HUES64 (cell line): ENCODE measurements at regions not wholly inside any gene's neighbourhood (a gene's known extent, or its start where the extent isn't known, plus 50 kb on each side); places are given as distances from the start of the nearest gene placed in this dataset.

Experiments
- H3K27ac ChIP-seq: 2 replicates; pipeline ENCODE4 v1.7.0; 2013; ENCODE audit warnings: low read depth, low read length, inconsistent platforms
- H3K27me3 ChIP-seq: 2 replicates; pipeline ENCODE4 v1.6.1; 2013; ENCODE audit warnings: mild to moderate bottlenecking, low read length; ENCODE audit not compliant: insufficient read depth
- H3K36me3 ChIP-seq: 2 replicates; pipeline ENCODE4 v1.6.1; 2013; ENCODE audit warnings: mild to moderate bottlenecking, low read length; ENCODE audit not compliant: insufficient read depth
- H3K4me1 ChIP-seq: 2 replicates; pipeline ENCODE4 v1.6.1; 2013; ENCODE audit warnings: mild to moderate bottlenecking, low read length, moderate library complexity; ENCODE audit not compliant: insufficient read depth
- H3K4me3 ChIP-seq: 2 replicates; pipeline ENCODE4 v1.5.1; 2013; ENCODE audit warnings: mild to moderate bottlenecking, low read length, moderate library complexity
- H3K9ac ChIP-seq: 2 replicates; pipeline ENCODE4 v1.6.1; 2013; ENCODE audit warnings: mild to moderate bottlenecking, low read depth, low read length
- H3K9me3 ChIP-seq: 2 replicates; pipeline ENCODE4 v1.6.1; 2013; ENCODE audit warnings: low read depth, low read length; ENCODE audit not compliant: insufficient read depth
- WGBS: fragments of 150-250, 120-280 bp; methylation state at CpG from one replicate; pipeline ENCODE4 v1.1.7; 2013; ENCODE audit warnings: missing lambda C conversion rate; 5-methylcytosine and 5-hydroxymethylcytosine counted together

- Histone ChIP-seq H3K4me3 (no peak overlapping the region), H3K36me3 (no peaks in the 10 kb centered on the region), H3K4me1 (peaks cover 7% of the 10 kb centered on the region; the same call in 1 of the 2 replicates), H3K27me3 (no peaks in the 10 kb centered on the region), H3K27ac (no peak overlapping the region), H3K9me3 (no peaks in the 10 kb centered on the region), H3K9ac (no peak overlapping the region)
- 98% methylated on average over 2 of the region's 2 CpGs for WGBS
Measured at GRCh38 chr1:58096714-58097113, 449.8 kb downstream of the OMA1 start.

DNA sequence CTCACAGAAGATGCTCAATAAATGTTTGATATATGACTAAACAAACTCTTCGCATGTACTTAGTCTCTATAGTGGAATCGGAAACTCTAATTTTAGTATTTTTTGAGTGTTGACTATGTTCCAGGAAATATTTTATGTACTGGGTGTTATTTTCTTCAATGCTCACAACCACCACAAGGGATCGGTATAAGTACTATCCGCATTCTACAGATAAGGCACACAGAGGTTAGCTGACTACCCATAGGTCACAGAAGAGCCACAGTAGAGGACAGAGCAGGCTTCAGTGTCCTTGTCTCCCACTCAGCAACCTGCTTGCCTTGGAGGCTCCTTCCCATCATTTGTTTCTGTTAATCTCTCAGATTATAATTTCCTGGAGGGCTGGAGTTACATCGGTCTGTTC lies 451.3 kb downstream of the OMA1 start:
- H3K36me3 ChIP-seq, result no peaks in the 10 kb centered on the region
- H3K27me3 ChIP-seq, result no peaks in the 10 kb centered on the region
- no peak overlapping the region for H3K4me3 ChIP-seq
- no peaks in the 10 kb centered on the region for H3K9me3 ChIP-seq
- H3K4me1 ChIP-seq, result peaks cover 19% of the 10 kb centered on the region
- 94% methylated on average over 5 of the region's 5 CpGs for WGBS
- no peak overlapping the region for H3K27ac ChIP-seq
- H3K9ac ChIP-seq, result no peak overlapping the region

DNA sequence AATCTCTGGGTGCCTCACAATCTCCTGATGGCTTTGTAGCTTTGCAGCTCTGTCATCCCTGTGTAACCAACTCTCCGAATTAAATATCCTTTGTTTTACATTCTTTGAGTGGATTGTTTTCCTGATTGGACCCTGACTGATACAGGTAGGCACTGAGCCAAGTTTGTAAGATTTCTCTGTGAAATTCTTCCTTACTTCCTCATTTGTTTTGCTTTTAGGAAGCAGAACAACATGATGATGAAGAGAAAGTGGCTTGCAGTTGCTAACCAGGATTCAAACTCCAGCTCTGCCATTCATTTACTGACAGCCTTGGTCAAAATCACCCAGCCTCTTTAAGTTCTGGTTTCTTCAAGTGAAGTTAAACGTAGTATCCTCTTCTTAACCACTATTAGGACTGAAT lies 452.3 kb downstream of the OMA1 start:
- Histone ChIP-seq H3K27ac (no peak overlapping the region), H3K36me3 (no peaks in the 10 kb centered on the region), H3K9ac (no peak overlapping the region), H3K9me3 (no peaks in the 10 kb centered on the region), H3K4me1 (peaks cover 20% of the 10 kb centered on the region), H3K4me3 (no peak overlapping the region), H3K27me3 (no peaks in the 10 kb centered on the region)
- 100% methylated on average over 1 of the region's 2 CpGs for WGBS

- 89% methylated on average over 2 of the region's 2 CpGs for WGBS
- H3K27ac ChIP-seq, result no peak overlapping the region
- H3K9ac ChIP-seq, result no peak overlapping the region
- peaks cover 14% of the 10 kb centered on the region; the same call in 1 of the 2 replicates for H3K4me1 ChIP-seq
- H3K27me3 ChIP-seq, result no peaks in the 10 kb centered on the region
- no peaks in the 10 kb centered on the region for H3K36me3 ChIP-seq
- no peaks in the 10 kb centered on the region for H3K9me3 ChIP-seq
- H3K4me3 ChIP-seq, result no peak overlapping the region
Measured at GRCh38 chr1:58090640-58091039, 455.9 kb downstream of the OMA1 start.

- H3K4me3 ChIP-seq, result no peak overlapping the region
- WGBS, result 85% methylated on average over 8 of the region's 10 CpGs
- no peaks in the 10 kb centered on the region for H3K27me3 ChIP-seq
- no peaks in the 10 kb centered on the region for H3K36me3 ChIP-seq
- no peak overlapping the region for H3K9ac ChIP-seq
- H3K27ac ChIP-seq, result no peak overlapping the region
- H3K9me3 ChIP-seq, result no peaks in the 10 kb centered on the region
- peaks cover 14% of the 10 kb centered on the region; the same call in 1 of the 2 replicates for H3K4me1 ChIP-seq
Measured at GRCh38 chr1:58089898-58090534, 456.5 kb downstream of the OMA1 start.

DNA sequence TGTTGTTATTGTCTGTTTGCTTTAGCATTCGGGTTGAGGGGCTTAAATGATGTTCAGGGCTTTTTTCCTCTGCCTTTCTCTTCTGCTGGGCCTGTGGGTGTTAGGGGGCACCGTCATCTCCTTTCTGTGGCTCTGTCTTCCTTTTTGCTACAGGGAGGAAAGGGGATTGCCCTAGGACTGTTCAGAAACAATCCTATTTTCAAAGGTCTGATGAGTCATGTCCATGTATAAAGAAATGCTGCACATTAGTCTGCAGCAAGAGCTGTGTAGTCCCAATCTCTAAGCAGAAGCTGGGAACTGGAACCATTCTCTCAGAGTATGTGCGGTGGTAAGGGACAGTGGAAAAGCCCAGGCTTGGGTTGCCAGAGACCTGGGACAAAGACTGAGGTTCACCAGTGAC lies 462.3 kb downstream of the OMA1 start:
- 92% methylated on average over 3 of the region's 3 CpGs for WGBS
- Histone ChIP-seq H3K27me3 (no peaks in the 10 kb centered on the region), H3K9me3 (no peaks in the 10 kb centered on the region), H3K4me3 (no peak overlapping the region), H3K36me3 (no peaks in the 10 kb centered on the region), H3K27ac (no peak overlapping the region), H3K4me1 (no peaks in the 10 kb centered on the region), H3K9ac (no peak overlapping the region)

- WGBS, result 84% methylated on average over 5 of the region's 5 CpGs
- Histone ChIP-seq H3K9ac (no peak overlapping the region), H3K4me1 (no peaks in the 10 kb centered on the region), H3K9me3 (no peaks in the 10 kb centered on the region), H3K27ac (no peak overlapping the region), H3K4me3 (no peak overlapping the region), H3K36me3 (no peaks in the 10 kb centered on the region), H3K27me3 (no peaks in the 10 kb centered on the region)
Measured at GRCh38 chr1:58082596-58082995, 463.9 kb downstream of the OMA1 start.

DNA sequence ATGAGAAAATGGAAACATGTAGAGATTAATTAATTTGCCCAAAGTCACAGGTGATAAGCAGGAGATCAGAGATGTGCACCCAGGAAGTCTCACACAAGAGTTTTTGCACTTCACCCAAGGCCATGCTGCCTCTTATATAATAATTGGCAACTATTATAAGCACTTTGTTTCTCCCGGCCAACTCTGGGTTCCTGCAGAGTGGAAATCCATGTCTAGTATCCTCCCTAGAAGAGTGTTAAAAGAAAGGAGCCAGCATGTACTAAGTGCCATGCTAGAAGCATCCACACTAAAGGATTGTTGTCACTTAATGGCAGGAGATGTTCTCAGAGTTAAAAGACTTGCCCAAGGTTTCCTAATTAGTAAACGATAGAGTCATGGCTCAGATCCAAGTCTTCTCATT lies 470.3 kb downstream of the OMA1 start:
- Histone ChIP-seq H3K9me3 (no peaks in the 10 kb centered on the region), H3K27me3 (no peaks in the 10 kb centered on the region), H3K4me3 (no peak overlapping the region), H3K4me1 (no peaks in the 10 kb centered on the region), H3K36me3 (no peaks in the 10 kb centered on the region), H3K9ac (no peak overlapping the region), H3K27ac (no peak overlapping the region)
- 92% methylated on average over 2 of the region's 2 CpGs for WGBS

GRCh38 chr1:58075188-58075578 lies 471.3 kb downstream of the OMA1 start:
- H3K27me3 ChIP-seq, result no peaks in the 10 kb centered on the region

GRCh38 chr1:58072450-58072849 lies 474.1 kb downstream of the OMA1 start:
- H3K9ac ChIP-seq, result no peak overlapping the region
- WGBS, result 95% methylated on average over 3 of the region's 4 CpGs
- H3K4me3 ChIP-seq, result no peak overlapping the region
- no peaks in the 10 kb centered on the region for H3K27me3 ChIP-seq
- no peaks in the 10 kb centered on the region for H3K9me3 ChIP-seq
- H3K4me1 ChIP-seq, result no peaks in the 10 kb centered on the region
- H3K27ac ChIP-seq, result no peak overlapping the region
- H3K36me3 ChIP-seq, result no peaks in the 10 kb centered on the region

More at GRCh38 chr1:58075188-58075578, 471.3 kb downstream of the OMA1 start:
- WGBS, result 100% methylated on average over 1 of the region's 1 CpG
- Histone ChIP-seq H3K9me3 (no peaks in the 10 kb centered on the region), H3K4me1 (no peaks in the 10 kb centered on the region), H3K36me3 (no peaks in the 10 kb centered on the region), H3K9ac (no peak overlapping the region), H3K4me3 (no peak overlapping the region), H3K27ac (no peak overlapping the region)

GRCh38 chr1:58067082-58067481 lies 479.4 kb downstream of the OMA1 start:
- 72% methylated on average over 4 of the region's 4 CpGs for WGBS
- Histone ChIP-seq H3K4me3 (no peak overlapping the region), H3K27ac (no peak overlapping the region)

GRCh38 chr1:58065520-58065919 lies 481.0 kb downstream of the OMA1 start:
- Histone ChIP-seq H3K9ac (no peak overlapping the region), H3K27ac (no peak overlapping the region), H3K4me3 (no peak overlapping the region), H3K27me3 (no peaks in the 10 kb centered on the region; the same call in 1 of the 2 replicates), H3K36me3 (no peaks in the 10 kb centered on the region), H3K4me1 (no peaks in the 10 kb centered on the region), H3K9me3 (no peaks in the 10 kb centered on the region)
- 87% methylated on average over 6 of the region's 6 CpGs for WGBS

More at GRCh38 chr1:58067082-58067481, 479.4 kb downstream of the OMA1 start:
- Histone ChIP-seq H3K9ac (no peak overlapping the region), H3K9me3 (no peaks in the 10 kb centered on the region), H3K4me1 (no peaks in the 10 kb centered on the region), H3K36me3 (no peaks in the 10 kb centered on the region), H3K27me3 (no peaks in the 10 kb centered on the region)
